ENCODE measurements at regions not wholly inside any gene's neighbourhood (a gene's known extent, or its start where the extent isn't known, plus 50 kb on each side); places are given as distances from the start of the nearest gene placed in this dataset.

DNA sequence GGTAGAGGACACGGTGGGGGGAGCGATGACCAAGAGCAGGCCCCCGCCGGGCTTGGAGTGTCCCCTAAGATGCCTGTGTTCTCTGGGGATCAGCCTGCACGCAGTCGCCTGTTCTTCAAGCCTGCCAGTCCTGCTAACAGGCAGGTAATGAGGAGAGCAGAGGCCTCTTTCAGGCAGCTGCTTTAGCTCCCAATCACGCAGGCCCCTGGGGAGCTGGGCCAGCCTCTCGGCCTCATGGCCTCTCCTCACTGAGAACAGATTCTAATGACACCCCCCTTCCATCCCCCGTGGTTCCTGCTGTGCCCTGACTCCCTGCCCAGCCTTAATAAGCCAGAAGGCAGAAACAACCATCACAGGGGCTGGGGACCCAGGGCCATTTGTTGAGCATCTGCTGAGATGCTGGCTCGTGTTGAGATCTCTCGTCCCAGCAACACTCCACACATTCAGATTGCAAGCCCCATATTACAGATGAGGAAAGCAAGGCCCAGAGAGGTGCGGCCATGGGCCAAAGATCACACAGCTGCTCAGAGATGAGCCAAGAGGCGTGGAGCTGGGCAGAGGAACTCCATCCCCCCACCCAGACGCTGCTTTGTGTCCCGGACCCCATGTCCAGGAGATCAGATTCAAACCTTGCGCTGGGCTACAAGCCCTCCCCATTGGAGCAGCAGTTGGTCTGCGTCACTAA lies 71.6 kb upstream of the CASZ1 start:
- Histone ChIP-seq H3K27ac (no peak overlapping the region), H3K27me3 (peaks cover 0 to 3% (median 2%) of the 10 kb centered on the region in 3 donors), H3K36me3 (no peaks in the 10 kb centered on the region), H3K4me3 (no peak overlapping the region), H3K4me1 (peaks cover 18 to 27% of the 10 kb centered on the region in 2 donors), H3K9me3 (no peaks in the 10 kb centered on the region)
- no peak for DNase-seq
- no peak for ATAC-seq
- intact Hi-C loops (cut with DNase I; ENCODE audit: low total_unique reads), result loop anchor here (1.0 to 2.0 kb wide), 2 partner anchors 353 to 361 kb away; no protein-coding TSS in a partner anchor
- TF ChIP-seq POLR2A (IDR thresholded peaks at IDR 0.05), result no peak
- TF ChIP-seq, protein P1, sequence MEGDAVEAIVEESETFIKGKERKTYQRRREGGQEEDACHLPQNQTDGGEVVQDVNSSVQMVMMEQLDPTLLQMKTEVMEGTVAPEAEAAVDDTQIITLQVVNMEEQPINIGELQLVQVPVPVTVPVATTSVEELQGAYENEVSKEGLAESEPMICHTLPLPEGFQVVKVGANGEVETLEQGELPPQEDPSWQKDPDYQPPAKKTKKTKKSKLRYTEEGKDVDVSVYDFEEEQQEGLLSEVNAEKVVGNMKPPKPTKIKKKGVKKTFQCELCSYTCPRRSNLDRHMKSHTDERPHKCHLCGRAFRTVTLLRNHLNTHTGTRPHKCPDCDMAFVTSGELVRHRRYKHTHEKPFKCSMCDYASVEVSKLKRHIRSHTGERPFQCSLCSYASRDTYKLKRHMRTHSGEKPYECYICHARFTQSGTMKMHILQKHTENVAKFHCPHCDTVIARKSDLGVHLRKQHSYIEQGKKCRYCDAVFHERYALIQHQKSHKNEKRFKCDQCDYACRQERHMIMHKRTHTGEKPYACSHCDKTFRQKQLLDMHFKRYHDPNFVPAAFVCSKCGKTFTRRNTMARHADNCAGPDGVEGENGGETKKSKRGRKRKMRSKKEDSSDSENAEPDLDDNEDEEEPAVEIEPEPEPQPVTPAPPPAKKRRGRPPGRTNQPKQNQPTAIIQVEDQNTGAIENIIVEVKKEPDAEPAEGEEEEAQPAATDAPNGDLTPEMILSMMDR (IDR thresholded peaks at IDR 0.05 in 4 of 5, conservative IDR thresholded peaks at IDR 0.05 in 1 of 5), result no peak
- in situ Hi-C loops (cut with MboI; ENCODE audit: low sequenced_read_pairs in 4 of 4), result loop anchor here in 2 of 4 donors (5.0 kb wide), 1 partner anchor 361 kb away; no protein-coding TSS in a partner anchor

DNA sequence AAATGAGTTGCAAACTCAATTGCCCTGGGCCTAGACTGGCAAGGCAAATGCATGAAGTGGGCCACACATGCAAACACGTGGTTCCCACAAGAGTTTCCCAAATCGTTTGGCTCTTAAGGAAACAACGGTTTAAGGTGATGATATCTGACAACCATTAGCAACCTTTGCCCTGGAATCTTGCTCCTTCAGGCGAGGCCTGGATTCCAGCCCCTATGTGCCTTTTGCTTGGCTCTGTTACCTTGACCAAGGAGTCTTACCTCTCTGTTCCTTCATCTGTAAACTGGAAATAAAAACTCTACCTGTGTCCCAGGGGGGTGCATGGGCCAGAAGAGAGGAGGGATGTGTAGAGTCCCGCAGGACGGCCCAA lies 72.1 kb upstream of the CASZ1 start:
- in situ Hi-C loops (cut with MboI; ENCODE audit: low sequenced_read_pairs in 4 of 4) (loop anchor here in 2 of 4 donors (5.0 kb wide), 1 partner anchor 361 kb away; no protein-coding TSS in a partner anchor), intact Hi-C loops (cut with DNase I; ENCODE audit: low total_unique reads) (no loop called here)
- TF ChIP-seq POLR2A (IDR thresholded peaks at IDR 0.05), result no peak
- TF ChIP-seq, protein P1 (IDR thresholded peaks at IDR 0.05 in 4 of 5, conservative IDR thresholded peaks at IDR 0.05 in 1 of 5), result no peak
- Histone ChIP-seq H3K4me3 (no peak overlapping the region), H3K9me3 (no peaks in the 10 kb centered on the region), H3K4me1 (peaks cover 13 to 22% of the 10 kb centered on the region in 2 donors), H3K27me3 (peaks cover 0 to 3% (median 2%) of the 10 kb centered on the region in 3 donors), H3K36me3 (no peaks in the 10 kb centered on the region), H3K27ac (no peak overlapping the region)
- DNase-seq (no peak), ATAC-seq (no peak)

DNA sequence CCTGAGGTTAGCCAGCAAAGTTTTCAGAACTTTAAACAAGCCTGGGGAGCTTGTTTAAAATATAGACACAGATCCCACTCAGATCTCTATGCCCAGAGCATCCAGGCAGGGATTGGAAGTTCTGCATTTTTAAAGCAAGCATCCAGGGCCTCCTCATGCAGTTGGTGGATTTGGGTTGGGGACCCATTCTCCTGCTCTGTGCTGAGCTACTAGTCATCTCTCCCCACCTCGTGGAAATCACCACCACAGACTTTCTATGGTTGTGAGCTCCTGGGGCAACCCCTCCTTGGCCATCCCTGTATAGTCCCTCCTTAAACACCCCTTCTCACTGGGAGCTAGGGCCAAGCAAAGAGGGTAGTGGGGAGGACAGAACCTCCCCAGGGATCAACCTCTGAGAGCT lies 73.5 kb upstream of the CASZ1 start:
- no peak for ATAC-seq
- peaks cover 8 to 12% of the 10 kb centered on the region in 2 donors for H3K4me1 ChIP-seq
- DNase-seq, result no peak
- intact Hi-C loops (cut with DNase I; ENCODE audit: low total_unique reads), result no loop called here
- H3K9me3 ChIP-seq, result no peaks in the 10 kb centered on the region
- in situ Hi-C loops (cut with MboI; ENCODE audit: low sequenced_read_pairs in 4 of 4), result loop anchor here in 3 of 4 donors (5.0 to 10.0 kb wide), 2 partner anchors 363 to 375 kb away; no protein-coding TSS in a partner anchor
- no peak overlapping the region for H3K27ac ChIP-seq
- TF ChIP-seq, protein P1 (IDR thresholded peaks at IDR 0.05 in 4 of 5, conservative IDR thresholded peaks at IDR 0.05 in 1 of 5), result no peak
- no peak for TF ChIP-seq POLR2A (IDR thresholded peaks at IDR 0.05)
- peaks cover 0 to 3% (median 2%) of the 10 kb centered on the region in 3 donors for H3K27me3 ChIP-seq
- no peak overlapping the region for H3K4me3 ChIP-seq
- H3K36me3 ChIP-seq, result no peaks in the 10 kb centered on the region

DNA sequence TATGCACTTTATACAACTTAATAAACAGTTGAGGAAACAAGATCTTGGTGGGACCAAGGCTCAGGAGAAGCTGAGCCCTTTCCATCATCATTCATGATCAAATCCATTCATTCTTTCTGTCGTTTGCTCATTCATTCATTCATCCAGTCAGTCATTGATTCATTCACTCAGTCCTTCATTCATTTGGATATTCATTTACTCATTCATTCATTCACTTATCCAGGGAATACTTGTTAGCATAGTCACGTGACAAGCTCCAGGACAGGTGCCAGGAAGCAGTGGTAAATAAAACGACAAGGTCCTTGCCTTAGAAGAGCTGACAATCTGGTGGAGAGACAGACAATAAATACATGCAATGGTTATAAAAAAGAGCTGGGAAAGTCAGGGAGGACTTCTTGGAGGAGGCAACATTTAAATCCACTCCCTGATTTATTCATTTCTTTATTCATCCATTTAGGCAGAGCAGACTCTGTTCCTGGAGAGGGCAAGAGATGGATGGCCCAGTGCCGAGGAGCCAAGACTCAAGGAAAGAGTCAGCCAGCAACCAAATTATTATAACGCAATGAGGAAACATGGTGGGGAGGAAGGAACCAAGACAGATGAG lies 74.1 kb upstream of the CASZ1 start:
- DNase-seq (no peak), ATAC-seq (no peak)
- intact Hi-C loops (cut with DNase I; ENCODE audit: low total_unique reads) (no loop called here), in situ Hi-C loops (cut with MboI; ENCODE audit: low sequenced_read_pairs in 4 of 4) (loop anchor here in 1 of 4 donors (10.0 kb wide), 1 partner anchor 376 kb away; no protein-coding TSS in a partner anchor)
- peaks cover 0 to 3% (median 2%) of the 10 kb centered on the region in 3 donors for H3K27me3 ChIP-seq
- peaks cover 8 to 12% of the 10 kb centered on the region in 2 donors for H3K4me1 ChIP-seq
- no peak overlapping the region for H3K27ac ChIP-seq
- no peaks in the 10 kb centered on the region for H3K9me3 ChIP-seq
- H3K4me3 ChIP-seq, result no peak overlapping the region
- no peaks in the 10 kb centered on the region for H3K36me3 ChIP-seq
- TF ChIP-seq POLR2A (IDR thresholded peaks at IDR 0.05), result no peak
- TF ChIP-seq, protein P1 (IDR thresholded peaks at IDR 0.05 in 4 of 5, conservative IDR thresholded peaks at IDR 0.05 in 1 of 5), result no peak

Measured in gastrocnemius medialis (tissue), 4 donors.